ENCODE measurements at regions not wholly inside any gene's neighbourhood (a gene's known extent, or its start where the extent isn't known, plus 50 kb on each side); places are given as distances from the start of the nearest gene placed in this dataset.

GRCh38 chr5:175216991-175217390, 227.0 kb downstream of the DRD1 start:
- intact Hi-C loops (cut with DNase I, micrococcal nuclease), result no loop called here
- ATAC-seq (no peak), DNase-seq (no peak)

GRCh38 chr5:175215906-175216305, 228.1 kb downstream of the DRD1 start:
- ATAC-seq, result no peak
- intact Hi-C loops (cut with DNase I, micrococcal nuclease), result no loop called here
- no peak for DNase-seq

DNA sequence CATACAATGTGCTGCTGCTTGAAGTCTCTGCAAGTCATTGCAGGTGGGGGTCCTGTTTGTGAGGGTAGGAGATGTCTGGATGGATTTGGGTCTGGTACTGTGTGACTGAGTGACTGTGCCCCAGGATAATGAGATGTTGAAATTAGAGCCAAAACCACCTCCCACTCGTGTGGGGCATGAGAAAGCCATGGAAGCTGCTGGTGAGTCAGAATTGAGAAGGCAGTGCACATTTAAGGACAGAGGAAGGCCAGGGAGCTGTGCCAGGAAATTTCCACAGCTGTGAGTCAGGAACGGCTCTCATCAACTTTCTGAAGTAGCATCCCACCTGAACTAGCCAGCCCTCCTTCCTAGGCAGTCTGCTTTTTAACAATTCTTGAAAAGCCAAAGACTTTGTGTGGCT, 229.8 kb downstream of the DRD1 start:
- DNase-seq (no peak), ATAC-seq (no peak)
- intact Hi-C loops (cut with DNase I, micrococcal nuclease), result no loop called here

- intact Hi-C loops (cut with DNase I, micrococcal nuclease), result no loop called here
- DNase-seq (no peak), ATAC-seq (no peak)
These were observed 231.8 kb downstream of the DRD1 start for GRCh38 chr5:175211956-175212756.

- DNase-seq (no peak), ATAC-seq (no peak)
- intact Hi-C loops (cut with DNase I, micrococcal nuclease), result no loop called here
These were observed 236.5 kb downstream of the DRD1 start for GRCh38 chr5:175207321-175208040.

GRCh38 chr5:175206669-175207068, 237.3 kb downstream of the DRD1 start:
- ATAC-seq (no peak), DNase-seq (no peak)
- intact Hi-C loops (cut with DNase I, micrococcal nuclease), result no loop called here

- ATAC-seq (no peak), DNase-seq (no peak)
- intact Hi-C loops (cut with DNase I, micrococcal nuclease), result no loop called here
These were observed 241.4 kb downstream of the DRD1 start for GRCh38 chr5:175202463-175203068.

DNA sequence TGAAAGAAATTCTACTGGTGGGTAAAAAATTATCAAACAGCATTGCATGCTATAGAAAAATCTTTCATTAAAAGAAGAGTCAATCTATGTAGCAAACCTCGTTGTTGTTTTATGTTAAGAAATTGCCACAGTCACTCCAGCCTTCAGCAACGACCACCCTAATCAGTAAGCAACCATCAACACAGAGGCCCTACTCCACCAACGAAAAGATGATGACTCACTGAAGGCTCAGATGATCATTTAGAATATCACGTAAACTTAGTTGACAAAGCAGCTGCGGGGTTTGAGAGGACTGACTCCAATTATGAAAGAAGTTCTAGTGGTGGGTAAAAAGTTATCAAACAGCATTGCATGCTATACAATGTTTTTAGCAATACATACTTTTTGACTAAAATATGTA, 242.6 kb downstream of the DRD1 start:
- intact Hi-C loops (cut with DNase I, micrococcal nuclease), result no loop called here
- ATAC-seq, result no peak
- no peak for DNase-seq

DNA sequence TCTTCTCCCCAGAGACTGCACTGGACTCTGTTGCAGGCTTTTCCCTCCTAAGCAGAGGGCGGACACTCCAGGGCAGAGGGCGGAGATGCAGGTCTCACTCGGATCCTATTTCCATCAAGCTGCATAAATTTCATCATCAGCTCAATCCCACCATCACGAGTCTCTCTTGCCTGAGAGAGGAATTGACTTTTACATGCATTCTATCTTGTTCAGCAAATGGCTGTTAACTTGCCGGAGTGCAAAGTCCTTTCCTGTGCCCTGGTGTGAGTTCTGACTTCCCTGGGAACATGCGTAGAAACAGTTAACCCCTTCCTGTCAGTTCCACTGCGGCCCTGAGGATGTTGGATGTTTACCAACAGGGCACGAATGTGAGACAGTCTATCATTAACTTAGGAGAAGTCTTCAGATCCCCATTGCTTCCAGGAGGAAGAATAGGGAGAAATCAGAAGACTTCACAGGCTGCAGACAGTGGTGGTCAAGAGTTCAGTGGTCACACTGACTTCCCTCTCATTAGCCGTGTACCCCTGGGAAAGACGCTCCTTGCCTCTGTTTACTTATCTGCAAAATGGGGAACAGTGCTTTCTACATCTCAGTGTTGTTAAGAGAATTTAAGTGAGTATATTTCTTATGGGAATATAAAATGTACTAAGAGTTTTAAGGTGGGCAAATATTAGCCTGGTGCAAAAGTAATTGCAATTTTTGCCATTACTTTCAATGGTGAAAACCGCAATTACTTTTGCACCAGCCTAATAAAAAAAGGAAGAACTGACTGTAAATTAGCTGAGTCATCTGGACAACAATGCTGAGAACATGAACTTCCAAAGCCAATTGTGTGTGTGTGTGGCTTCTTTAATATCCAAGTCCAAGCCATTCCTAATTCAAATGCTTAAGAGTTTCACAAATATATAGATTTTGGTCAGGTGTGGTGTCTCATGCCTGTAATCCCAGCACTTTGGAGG, 248.0 kb downstream of the DRD1 start:
- no peak for DNase-seq
- intact Hi-C loops (cut with DNase I, micrococcal nuclease), result no loop called here
- no peak for ATAC-seq

GRCh38 chr5:175181331-175181730, 262.7 kb downstream of the DRD1 start:
- intact Hi-C loops (cut with DNase I, micrococcal nuclease), result no loop called here
- DNase-seq (no peak), ATAC-seq (no peak)

DNA sequence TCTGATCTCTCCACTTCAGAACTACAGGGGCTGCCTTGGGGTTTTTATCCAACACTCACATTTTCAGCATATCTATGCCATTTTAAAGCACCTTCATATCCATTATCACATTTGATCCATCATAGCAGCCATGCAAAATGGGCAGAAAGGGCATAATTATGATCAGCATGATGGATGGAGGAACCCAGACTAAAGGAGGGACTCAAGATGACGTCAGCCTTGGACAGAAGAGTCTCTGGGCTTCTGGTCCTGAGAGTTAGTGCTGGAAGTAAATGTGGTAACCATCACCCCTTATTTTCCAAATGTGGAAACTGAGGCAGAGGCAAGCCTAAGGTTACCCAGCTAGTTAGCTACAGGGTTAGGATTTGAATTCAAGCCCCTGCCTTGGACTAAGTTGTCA, 273.1 kb downstream of the DRD1 start:
- ATAC-seq, result no peak
- DNase-seq, result no peak
- intact Hi-C loops (cut with DNase I, micrococcal nuclease), result no loop called here

GRCh38 chr5:175168882-175169507, 275.0 kb downstream of the DRD1 start:
- ATAC-seq, result no peak
- intact Hi-C loops (cut with DNase I, micrococcal nuclease), result no loop called here
- DNase-seq, result no peak

GRCh38 chr5:175166026-175166425, 278.0 kb downstream of the DRD1 start:
- no peak for ATAC-seq
- no peak for DNase-seq
- intact Hi-C loops (cut with DNase I, micrococcal nuclease), result no loop called here

- intact Hi-C loops (cut with DNase I, micrococcal nuclease), result no loop called here
- ATAC-seq, result no peak
- DNase-seq, result no peak
These were observed 280.3 kb downstream of the DRD1 start for GRCh38 chr5:175163586-175164275.

DNA sequence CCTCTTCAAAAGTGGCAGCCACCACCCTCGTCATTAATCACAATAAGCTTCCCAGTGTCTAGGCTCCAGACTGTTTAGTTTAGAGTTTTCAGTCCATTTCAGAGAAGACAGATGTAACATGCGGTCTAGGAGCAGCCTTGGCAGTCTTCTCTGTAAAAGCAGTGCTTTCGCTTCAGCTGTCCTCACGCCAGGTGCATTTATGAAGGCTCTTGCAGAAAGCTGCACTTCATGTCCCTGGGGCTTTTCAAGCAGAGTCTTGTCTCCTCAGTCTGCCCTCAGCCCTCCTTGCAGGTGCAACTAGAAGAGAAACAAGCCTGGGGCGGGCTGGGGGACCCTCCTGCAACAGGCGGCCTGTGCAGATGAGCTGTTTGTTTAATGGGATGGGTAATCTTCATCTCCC, 281.9 kb downstream of the DRD1 start:
- DNase-seq (no peak), ATAC-seq (no peak)
- intact Hi-C loops (cut with DNase I, micrococcal nuclease), result no loop called here

- DNase-seq, result no peak
- ATAC-seq, result no peak
- intact Hi-C loops (cut with DNase I, micrococcal nuclease), result no loop called here
These were observed 284.0 kb downstream of the DRD1 start for GRCh38 chr5:175159956-175160355.

DNA sequence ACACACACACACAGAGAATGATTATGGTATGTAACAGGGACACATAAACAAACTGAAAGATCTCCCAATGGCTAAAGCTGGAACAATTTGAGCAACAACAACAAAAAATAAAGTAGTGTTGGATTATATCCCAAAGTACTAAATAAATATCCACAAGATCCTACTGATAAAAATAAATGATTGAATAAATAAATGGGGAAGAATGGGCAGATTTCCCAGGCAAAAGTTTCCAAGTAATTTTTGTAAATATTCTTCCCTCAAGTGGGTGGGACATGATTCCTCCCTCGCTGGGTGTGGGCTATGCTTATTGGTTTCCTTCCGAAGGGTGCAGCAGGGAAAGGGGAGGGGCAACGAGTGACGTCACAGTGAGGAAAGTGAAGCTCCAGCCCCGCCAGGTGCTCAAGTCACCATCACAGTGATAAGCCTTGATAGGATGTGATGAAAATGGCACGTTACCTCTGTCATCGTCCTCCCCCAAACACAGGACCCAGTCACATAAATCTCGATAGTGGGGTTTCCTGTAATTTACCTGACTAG, 295.3 kb downstream of the DRD1 start:
- ATAC-seq, result no peak
- intact Hi-C loops (cut with DNase I, micrococcal nuclease), result no loop called here
- no peak for DNase-seq

DNA sequence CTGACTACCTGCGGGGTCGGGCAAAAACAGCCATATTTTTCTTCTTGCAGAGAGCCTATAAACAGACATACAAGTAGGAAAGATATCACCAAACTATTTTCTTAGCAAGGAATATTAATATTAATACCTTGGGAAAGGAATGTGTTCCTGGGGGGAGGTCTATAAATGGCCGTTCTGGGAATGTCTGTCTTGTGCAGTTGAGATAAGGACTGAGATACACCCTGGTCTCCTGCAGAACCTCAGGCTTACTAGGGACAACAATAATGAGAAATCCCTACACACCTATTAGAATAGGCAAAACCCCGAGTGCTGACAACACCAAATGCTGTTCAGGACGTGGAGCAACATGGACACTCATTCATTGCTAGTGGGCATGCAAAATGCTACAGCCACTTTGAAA, 297.2 kb downstream of the DRD1 start:
- intact Hi-C loops (cut with DNase I, micrococcal nuclease), result no loop called here
- ATAC-seq, result no peak

More for the DNA sequence above, 297.2 kb downstream of the DRD1 start:
- no peak for DNase-seq

Data from left colon (tissue), 2 donors.